T-helper 17 cell (primary cell): ENCODE measurements at regions not wholly inside any gene's neighbourhood (a gene's known extent, or its start where the extent isn't known, plus 50 kb on each side); places are given as distances from the start of the nearest gene placed in this dataset.
"Not testable (repeated sequence)": the region's sequence is repeated elsewhere in the genome, so short reads cannot be mapped to it uniquely, and the experiment has no call there.

ENCODE experiments used
- ATAC-seq: fragments of 150-1000 bp; cut with Tn5 transposase; 2 replicates; pipeline ENCODE4 v1.10.0; 2021; ENCODE audit warnings: mild to moderate bottlenecking, moderate library complexity
- DNase-seq, 3 donors: peaks; one replicate each; pipeline versions ENCODE4 v3.0.0 to v3.0.0-alpha.2; 2020 to 2021
- H3K9me3 ChIP-seq: one replicate; pipeline ENCODE4 v1.7.0; 2013; ENCODE audit warnings: low read length, mild to moderate bottlenecking; ENCODE audit not compliant: control insufficient read depth, poor library complexity, severe bottlenecking
- H3K27ac Mint-ChIP-seq: one replicate; pipeline ENCODE4 v1.8.0; 2022; ENCODE audit warnings: mild to moderate bottlenecking, moderate library complexity, mixed read lengths
- H3K27me3 Mint-ChIP-seq: one replicate; pipeline ENCODE4 v1.8.0; 2022; ENCODE audit warnings: mixed read lengths
- H3K36me3 Mint-ChIP-seq: one replicate; pipeline ENCODE4 v1.8.0; 2022; ENCODE audit warnings: low read depth, mixed read lengths
- H3K4me1 Mint-ChIP-seq: one replicate; pipeline ENCODE4 v1.8.0; 2022; ENCODE audit warnings: mild to moderate bottlenecking, mixed read lengths
- H3K4me3 Mint-ChIP-seq: one replicate; pipeline ENCODE4 v1.8.0; 2022; ENCODE audit warnings: mild to moderate bottlenecking, moderate library complexity, mixed read lengths

- Mint-ChIP-seq H3K36me3 (peaks cover 2% of the 10 kb centered on the region), H3K27me3 (peaks cover 4% of the 10 kb centered on the region), H3K27ac (no peak overlapping the region), H3K4me3 (no peak overlapping the region), H3K4me1 (no peaks in the 10 kb centered on the region)
- no peak for DNase-seq
- ATAC-seq: no peak
- no peaks in the 10 kb centered on the region for H3K9me3 ChIP-seq
These were observed 66.1 kb downstream of the RBMX2 start for GRCh38 chrX:130467936-130468335.

GRCh38 chrX:130468395-130468923, 66.7 kb downstream of the RBMX2 start:
- DNase-seq (no peak), ATAC-seq (no peak)
- H3K4me1 Mint-ChIP-seq: no peaks in the 10 kb centered on the region
- H3K27me3 Mint-ChIP-seq: peaks cover 4% of the 10 kb centered on the region
- peaks cover 2% of the 10 kb centered on the region for H3K36me3 Mint-ChIP-seq
- no peak overlapping the region for H3K4me3 Mint-ChIP-seq
- no peaks in the 10 kb centered on the region for H3K9me3 ChIP-seq
- H3K27ac Mint-ChIP-seq: no peak overlapping the region

- DNase-seq (no peak), ATAC-seq (no peak)
- H3K9me3 ChIP-seq: no peaks in the 10 kb centered on the region
- no peak overlapping the region for H3K4me3 Mint-ChIP-seq
- H3K27me3 Mint-ChIP-seq: no peaks in the 10 kb centered on the region
- H3K36me3 Mint-ChIP-seq: no peaks in the 10 kb centered on the region
- H3K27ac Mint-ChIP-seq: no peak overlapping the region
- no peaks in the 10 kb centered on the region for H3K4me1 Mint-ChIP-seq
These were observed 81.1 kb downstream of the RBMX2 start for GRCh38 chrX:130482871-130483270.

- DNase-seq (no peak), ATAC-seq (no peak)
- H3K4me1 Mint-ChIP-seq: no peaks in the 10 kb centered on the region
- H3K27me3 Mint-ChIP-seq: no peaks in the 10 kb centered on the region
- H3K27ac Mint-ChIP-seq: no peak overlapping the region
- no peaks in the 10 kb centered on the region for H3K9me3 ChIP-seq
- no peaks in the 10 kb centered on the region for H3K36me3 Mint-ChIP-seq
- no peak overlapping the region for H3K4me3 Mint-ChIP-seq
These were observed 84.1 kb downstream of the RBMX2 start for GRCh38 chrX:130485870-130486269.

DNA sequence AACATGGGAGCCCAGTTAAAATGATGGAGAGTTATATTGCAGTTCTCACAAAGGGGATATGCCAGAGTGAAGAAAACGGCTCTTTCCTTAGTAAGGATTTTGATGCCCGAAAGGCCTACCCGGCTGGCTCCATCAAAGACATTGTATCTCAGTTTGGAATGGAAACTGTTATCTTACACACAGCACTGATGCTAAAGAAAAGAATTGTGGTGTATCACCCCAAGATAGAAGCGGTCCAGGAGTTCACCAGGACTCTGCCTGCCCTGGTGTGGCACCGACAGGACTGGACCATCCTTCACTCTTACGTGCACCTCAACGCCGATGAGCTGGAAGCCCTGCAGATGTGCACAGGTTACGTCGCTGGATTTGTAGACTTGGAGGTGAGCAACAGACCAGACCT, 93.7 kb downstream of the RBMX2 start:
- H3K27ac Mint-ChIP-seq, H3K4me1 Mint-ChIP-seq, H3K9me3 ChIP-seq, H3K4me3 Mint-ChIP-seq, H3K27me3 Mint-ChIP-seq, DNase-seq, ATAC-seq, H3K36me3 Mint-ChIP-seq: not testable (repeated sequence)

- Mint-ChIP-seq H3K27ac (no peak overlapping the region), H3K4me1 (no peaks in the 10 kb centered on the region), H3K27me3 (no peaks in the 10 kb centered on the region), H3K4me3 (no peak overlapping the region), H3K36me3 (no peaks in the 10 kb centered on the region)
- ATAC-seq: no peak
- no peak for DNase-seq
- H3K9me3 ChIP-seq: no peaks in the 10 kb centered on the region
These were observed 95.7 kb downstream of the RBMX2 start for GRCh38 chrX:130497531-130497930.

DNA sequence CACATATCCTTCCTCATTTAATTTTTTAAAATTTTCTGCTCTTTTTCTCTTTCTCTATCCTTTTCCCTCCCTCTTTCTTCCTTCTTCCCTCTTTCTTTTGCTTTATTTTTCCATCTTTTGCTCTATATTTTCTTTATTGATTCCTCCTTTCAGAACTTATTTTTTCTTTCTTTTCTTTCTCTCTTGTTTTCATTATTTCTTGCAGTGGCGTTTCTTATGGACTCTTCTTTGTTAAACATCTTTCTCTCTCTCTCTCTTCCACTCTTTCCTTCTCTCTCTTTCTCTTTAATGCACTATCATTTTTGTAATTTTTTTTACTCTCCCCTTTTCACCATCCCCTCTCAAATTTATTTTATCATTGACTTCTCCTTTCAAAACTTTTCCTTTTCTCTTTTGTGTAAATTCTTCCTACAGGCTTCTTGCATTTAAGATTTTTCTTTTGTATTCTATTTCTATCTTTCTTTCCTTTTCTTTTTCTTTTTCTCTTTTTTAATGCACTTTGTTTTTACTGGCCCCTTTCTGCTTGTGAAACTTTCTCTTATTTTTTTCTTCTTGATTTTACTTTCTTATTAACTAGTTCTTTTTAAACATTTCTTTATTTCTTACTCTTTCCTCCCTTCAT, 97.0 kb downstream of the RBMX2 start:
- no peaks in the 10 kb centered on the region for H3K27me3 Mint-ChIP-seq
- no peak overlapping the region for H3K4me3 Mint-ChIP-seq
- no peaks in the 10 kb centered on the region for H3K9me3 ChIP-seq
- no peaks in the 10 kb centered on the region for H3K36me3 Mint-ChIP-seq
- H3K27ac Mint-ChIP-seq: no peak overlapping the region
- ATAC-seq (no peak), DNase-seq (no peak)
- no peaks in the 10 kb centered on the region for H3K4me1 Mint-ChIP-seq

GRCh38 chrX:130502016-130502570, 100.3 kb downstream of the RBMX2 start:
- DNase-seq (no peak), ATAC-seq (no peak)
- Mint-ChIP-seq H3K36me3 (no peaks in the 10 kb centered on the region), H3K27ac (no peak overlapping the region), H3K4me1 (no peaks in the 10 kb centered on the region), H3K27me3 (no peaks in the 10 kb centered on the region), H3K4me3 (no peak overlapping the region)
- H3K9me3 ChIP-seq: no peaks in the 10 kb centered on the region

DNA sequence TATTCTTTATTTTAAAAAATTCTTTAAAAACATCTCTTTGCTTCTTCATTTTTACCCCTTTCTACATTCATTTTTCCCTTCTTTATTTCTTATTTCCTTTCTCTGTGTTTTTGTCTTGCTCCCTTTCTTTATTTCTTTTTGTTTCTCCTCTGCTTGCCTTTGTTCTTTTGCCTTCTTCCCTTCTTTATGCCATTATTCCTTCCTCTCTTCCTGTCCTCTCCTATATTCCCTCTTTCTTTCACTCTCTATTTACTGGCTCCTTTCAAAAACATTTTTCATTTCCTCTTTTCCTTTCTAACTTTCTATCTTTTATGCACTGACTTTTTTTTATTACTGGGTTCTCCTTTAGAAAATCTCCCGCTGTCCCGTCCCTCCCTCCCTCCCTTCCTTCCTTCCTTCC, 102.2 kb downstream of the RBMX2 start:
- H3K27me3 Mint-ChIP-seq: no peaks in the 10 kb centered on the region
- no peaks in the 10 kb centered on the region for H3K4me1 Mint-ChIP-seq
- H3K27ac Mint-ChIP-seq: no peak overlapping the region
- no peak for DNase-seq
- H3K9me3 ChIP-seq: no peaks in the 10 kb centered on the region
- no peak overlapping the region for H3K4me3 Mint-ChIP-seq
- H3K36me3 Mint-ChIP-seq: no peaks in the 10 kb centered on the region
- no peak for ATAC-seq

DNA sequence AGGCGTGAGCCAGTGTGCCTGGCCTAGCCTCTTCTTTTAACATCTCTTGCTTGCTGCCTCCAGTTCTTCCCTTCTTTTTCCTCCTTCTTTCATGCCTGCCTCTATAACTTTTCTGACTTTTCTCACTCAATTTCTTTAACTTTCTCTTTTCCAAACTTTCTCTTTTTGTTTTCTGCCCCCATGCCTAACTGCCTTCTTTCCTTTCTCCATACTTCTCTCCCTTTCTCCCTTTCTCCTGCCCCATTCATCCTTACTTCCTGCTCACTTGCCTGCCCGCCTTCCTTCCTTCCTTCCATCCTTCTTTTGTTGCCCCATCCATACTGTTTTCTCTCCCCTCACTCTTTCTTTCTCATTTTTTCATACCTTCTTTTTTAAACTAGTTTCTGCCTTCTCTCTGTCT, 105.2 kb downstream of the RBMX2 start:
- no peak overlapping the region for H3K4me3 Mint-ChIP-seq
- ATAC-seq (no peak), DNase-seq (no peak)
- H3K36me3 Mint-ChIP-seq: no peaks in the 10 kb centered on the region
- H3K9me3 ChIP-seq: no peaks in the 10 kb centered on the region
- H3K27me3 Mint-ChIP-seq: peaks cover 5% of the 10 kb centered on the region
- no peak overlapping the region for H3K27ac Mint-ChIP-seq
- H3K4me1 Mint-ChIP-seq: no peaks in the 10 kb centered on the region

- DNase-seq: not testable (repeated sequence)
These were observed 110.7 kb downstream of the RBMX2 start for GRCh38 chrX:130512534-130512933.

GRCh38 chrX:130516123-130516522, 114.3 kb downstream of the RBMX2 start:
- H3K36me3 Mint-ChIP-seq: no peaks in the 10 kb centered on the region
- ATAC-seq (no peak), DNase-seq (no peak)
- H3K4me3 Mint-ChIP-seq: no peak overlapping the region
- no peaks in the 10 kb centered on the region for H3K4me1 Mint-ChIP-seq
- peaks cover 5% of the 10 kb centered on the region for H3K27me3 Mint-ChIP-seq
- no peak overlapping the region for H3K27ac Mint-ChIP-seq
- no peaks in the 10 kb centered on the region for H3K9me3 ChIP-seq

More at GRCh38 chrX:130512534-130512933, 110.7 kb downstream of the RBMX2 start:
- not testable (repeated sequence) for H3K27ac Mint-ChIP-seq, H3K27me3 Mint-ChIP-seq, ATAC-seq, H3K36me3 Mint-ChIP-seq, H3K4me3 Mint-ChIP-seq, H3K4me1 Mint-ChIP-seq, H3K9me3 ChIP-seq

- peak overlapping the region; percentile 58 for H3K4me3 Mint-ChIP-seq
- H3K4me1 Mint-ChIP-seq: peaks cover 2% of the 10 kb centered on the region
- peaks cover 6% of the 10 kb centered on the region for H3K27me3 Mint-ChIP-seq
- H3K36me3 Mint-ChIP-seq: no peaks in the 10 kb centered on the region
- no peak overlapping the region for H3K27ac Mint-ChIP-seq
- H3K9me3 ChIP-seq: no peaks in the 10 kb centered on the region
- ATAC-seq: no peak
- no peak for DNase-seq
These were observed 121.9 kb downstream of the RBMX2 start for GRCh38 chrX:130523460-130524394.
